ENCODE measurements at regions not wholly inside any gene's neighbourhood (a gene's known extent, or its start where the extent isn't known, plus 50 kb on each side); places are given as distances from the start of the nearest gene placed in this dataset.

- no peak for DNase-seq (ENCODE audit: low read depth in 2 of 2)
These were observed 2305.7 kb downstream of the PCDH9 start for GRCh38 chr13:64924401-64924800.

DNA sequence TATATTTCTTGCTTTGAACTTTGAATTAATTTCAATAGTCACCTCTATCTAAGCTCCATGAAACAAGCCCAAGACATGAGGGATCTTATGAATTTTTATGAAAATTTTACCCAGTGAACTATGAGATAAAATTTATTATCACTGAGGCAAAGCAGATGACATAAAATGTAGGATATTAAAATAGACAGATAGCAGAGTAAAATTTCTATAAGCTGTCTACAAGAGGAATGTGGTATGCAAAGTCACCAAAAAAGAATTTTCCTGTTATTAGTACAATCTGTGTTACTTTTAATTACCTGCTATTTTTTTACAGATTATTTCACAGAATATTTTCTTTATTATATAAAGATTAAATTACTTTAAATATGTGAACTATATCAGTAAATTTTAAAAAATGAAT, 2312.6 kb downstream of the PCDH9 start:
- no peak for DNase-seq (ENCODE audit: low read depth in 2 of 2)

- DNase-seq (ENCODE audit: low read depth in 2 of 2): no peak
These were observed 2318.0 kb downstream of the PCDH9 start for GRCh38 chr13:64912141-64912540.

GRCh38 chr13:64910096-64910495, 2320.0 kb downstream of the PCDH9 start:
- no peak for DNase-seq (ENCODE audit: low read depth in 2 of 2)

- DNase-seq (ENCODE audit: low read depth in 2 of 2): no peak
These were observed 2321.0 kb downstream of the PCDH9 start for GRCh38 chr13:64909184-64909583.

GRCh38 chr13:64900039-64900438, 2330.1 kb downstream of the PCDH9 start:
- no peak for DNase-seq (ENCODE audit: low read depth in 2 of 2)

GRCh38 chr13:64884976-64885375, 2345.2 kb downstream of the PCDH9 start:
- no peak for DNase-seq (ENCODE audit: low read depth in 2 of 2)

GRCh38 chr13:64877176-64877575, 2353.0 kb downstream of the PCDH9 start:
- DNase-seq (ENCODE audit: low read depth in 2 of 2): no peak

DNA sequence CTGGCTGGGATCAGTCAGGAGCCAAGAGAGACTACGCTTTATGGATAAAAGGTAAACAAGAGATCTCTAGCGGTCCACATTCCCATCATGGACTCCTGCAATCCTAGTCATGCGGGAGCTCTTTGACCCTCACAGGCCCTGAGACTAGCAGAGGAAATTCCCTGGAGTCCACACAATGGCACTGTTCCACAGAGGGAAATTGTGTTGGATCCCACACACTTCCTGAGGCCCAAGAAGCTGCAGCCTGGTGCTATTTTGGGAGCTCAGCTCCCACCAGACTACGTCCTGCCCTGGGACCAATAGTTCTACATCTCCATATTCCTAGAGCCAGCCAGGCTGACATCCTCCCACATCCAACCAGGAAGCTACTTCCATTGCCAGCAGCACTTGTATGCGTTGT, 2358.4 kb downstream of the PCDH9 start:
- DNase-seq (ENCODE audit: low read depth in 2 of 2): no peak

GRCh38 chr13:64869539-64869938, 2360.6 kb downstream of the PCDH9 start:
- no peak for DNase-seq (ENCODE audit: low read depth in 2 of 2)

- DNase-seq (ENCODE audit: low read depth in 2 of 2): no peak
These were observed 2362.3 kb downstream of the PCDH9 start for GRCh38 chr13:64867856-64868255.

- no peak for DNase-seq (ENCODE audit: low read depth in 2 of 2)
These were observed 2363.8 kb downstream of the PCDH9 start for GRCh38 chr13:64866331-64866730.

GRCh38 chr13:64855506-64855905, 2374.6 kb downstream of the PCDH9 start:
- DNase-seq (ENCODE audit: low read depth in 2 of 2): no peak

- DNase-seq (ENCODE audit: low read depth in 2 of 2): no peak
These were observed 2380.1 kb downstream of the PCDH9 start for GRCh38 chr13:64850017-64850416.

DNA sequence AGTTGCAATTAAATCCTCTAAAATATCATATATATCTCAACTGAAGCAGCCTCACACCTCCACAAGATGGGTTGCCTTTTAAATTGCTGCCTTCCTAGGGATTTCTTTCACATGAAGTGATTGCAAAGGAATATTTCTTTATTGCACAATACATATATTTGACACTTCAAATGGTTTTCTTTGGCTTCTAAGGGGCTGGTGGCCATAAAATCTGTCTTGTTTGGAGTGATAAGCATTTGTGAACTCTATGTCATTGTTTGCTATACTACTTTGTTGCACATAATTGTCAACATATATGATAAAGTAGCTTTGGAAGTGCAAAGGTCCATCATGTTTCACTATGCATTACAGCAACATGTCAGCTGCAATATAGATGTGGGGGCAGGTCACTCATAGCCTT, 2380.9 kb downstream of the PCDH9 start:
- no peak for DNase-seq (ENCODE audit: low read depth in 2 of 2)

- DNase-seq (ENCODE audit: low read depth in 2 of 2): no peak
These were observed 2382.4 kb downstream of the PCDH9 start for GRCh38 chr13:64847767-64848166.

DNA sequence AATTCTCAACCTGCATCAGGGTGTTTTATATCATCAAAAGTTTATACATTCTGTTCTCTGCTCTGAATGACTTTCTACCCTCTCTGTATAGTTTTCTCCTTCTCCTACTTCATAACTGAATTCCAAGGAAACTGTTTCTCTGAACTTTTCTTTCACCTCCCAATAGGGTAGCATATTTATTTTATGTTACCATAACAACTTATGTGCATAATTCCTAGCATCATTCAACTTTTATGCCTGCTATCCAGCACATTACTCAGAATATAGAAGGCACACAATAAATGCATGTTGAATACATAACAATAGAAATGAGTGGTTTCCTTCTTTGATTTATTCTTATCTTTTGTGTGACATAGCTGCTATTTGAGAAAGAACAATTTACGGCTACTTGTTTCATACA, 2385.0 kb downstream of the PCDH9 start:
- DNase-seq (ENCODE audit: low read depth in 2 of 2): no peak

GRCh38 chr13:64819081-64819480, 2411.1 kb downstream of the PCDH9 start:
- DNase-seq (ENCODE audit: low read depth in 2 of 2): no peak

GRCh38 chr13:64817691-64818090, 2412.4 kb downstream of the PCDH9 start:
- DNase-seq (ENCODE audit: low read depth in 2 of 2): no peak

- DNase-seq (ENCODE audit: low read depth in 2 of 2): no peak
These were observed 2419.4 kb downstream of the PCDH9 start for GRCh38 chr13:64810750-64811149.

DNA sequence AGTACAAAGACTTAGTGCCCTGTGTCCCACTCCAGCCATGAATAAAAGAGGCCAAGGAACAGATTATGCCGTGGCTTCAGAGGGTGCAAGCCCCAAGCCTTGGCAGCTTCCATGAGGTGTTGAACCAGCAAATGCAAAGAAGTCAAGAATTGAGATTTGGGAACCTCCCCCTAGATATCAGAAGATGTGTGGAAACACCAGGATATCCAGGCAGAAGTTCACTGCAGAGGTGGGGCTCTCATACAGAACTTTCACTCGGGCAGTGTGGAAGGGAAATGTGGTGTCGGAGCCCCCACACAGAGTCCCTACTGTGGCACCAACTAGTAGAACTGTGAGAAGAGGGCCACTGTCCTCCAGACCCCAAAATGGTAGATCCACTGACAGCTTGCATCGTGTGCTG, 2421.4 kb downstream of the PCDH9 start:
- DNase-seq (ENCODE audit: low read depth in 2 of 2): no peak

DNA sequence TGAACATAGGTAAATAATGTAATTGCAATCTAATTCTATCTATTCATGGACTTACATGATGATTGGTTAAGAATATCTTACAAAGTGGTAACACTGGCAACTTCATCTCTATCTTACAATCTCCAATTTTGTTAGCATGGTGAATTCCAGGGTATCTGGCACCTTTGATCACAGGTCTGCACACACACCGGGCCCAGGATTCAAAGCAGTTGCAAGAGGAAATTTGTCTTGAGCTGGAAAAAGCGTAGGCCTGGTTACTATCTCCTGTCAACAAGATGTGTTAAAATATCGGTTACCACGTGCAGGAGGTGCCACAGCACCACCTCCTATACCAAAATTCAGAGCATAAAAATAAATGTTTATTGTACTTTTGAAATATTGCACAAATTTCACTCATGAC, 2428.4 kb downstream of the PCDH9 start:
- no peak for DNase-seq (ENCODE audit: low read depth in 2 of 2)

GRCh38 chr13:64798422-64798821, 2431.7 kb downstream of the PCDH9 start:
- no peak for DNase-seq (ENCODE audit: low read depth in 2 of 2)

DNA sequence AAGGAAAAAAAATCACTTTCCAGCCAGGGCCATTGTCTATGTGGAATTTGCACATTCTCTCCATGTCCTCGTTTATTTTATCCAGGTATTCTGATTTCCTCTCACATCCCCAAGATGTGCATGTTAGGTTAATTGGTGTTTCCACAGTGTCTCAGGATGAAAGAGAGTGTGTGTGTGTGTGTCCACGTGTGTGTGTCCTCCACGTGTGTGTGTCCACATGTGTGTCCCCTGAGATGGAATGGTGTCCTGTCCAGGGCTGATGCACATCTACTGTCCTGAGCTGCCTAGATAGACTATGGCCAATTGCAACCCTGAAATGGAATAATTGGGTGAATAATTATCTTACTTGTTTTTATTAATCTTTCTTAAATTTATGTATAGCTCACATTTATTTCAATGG, 2436.5 kb downstream of the PCDH9 start:
- no peak for DNase-seq (ENCODE audit: low read depth in 2 of 2)

DNA sequence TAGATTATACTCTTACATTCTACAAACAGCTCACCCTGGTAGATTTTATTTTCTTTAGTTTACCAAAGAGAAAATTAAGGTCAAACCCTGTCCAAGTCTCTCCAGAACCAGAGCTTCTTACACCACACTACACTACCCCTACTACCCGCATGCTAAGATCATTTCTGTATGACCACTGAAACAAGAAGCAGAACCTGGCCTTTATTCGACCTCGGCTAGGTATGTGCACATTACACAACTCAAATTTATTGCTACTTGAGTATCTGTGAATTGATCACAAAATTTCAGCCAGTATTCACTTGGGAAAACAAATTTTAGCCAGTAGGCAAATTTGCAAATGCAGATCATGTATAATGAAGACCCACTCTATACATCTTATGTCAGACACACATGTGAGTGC, 2437.0 kb downstream of the PCDH9 start:
- DNase-seq (ENCODE audit: low read depth in 2 of 2): no peak
